Stimulated activated naive B cell treated with anti-CD40 and anti-IgM and Interleukin-4, amounts not matched to agents 10 μg/mL and 1 μg/mL and 100 μg/mL, for 72 hours (primary cell): ENCODE measurements at regions not wholly inside any gene's neighbourhood (a gene's known extent, or its start where the extent isn't known, plus 50 kb on each side); places are given as distances from the start of the nearest gene placed in this dataset.
"Not testable (repeated sequence)": the region's sequence is repeated elsewhere in the genome, so short reads cannot be mapped to it uniquely, and the experiment has no call there.

Experiments used
- ATAC-seq, 2 donors: fragments of 150-1000 bp; cut with Tn5 transposase; replicated peaks; 2 replicates each; pipeline ENCODE4 v1.10.0; 2021; ENCODE audit warnings: moderate library complexity in 1 of 2
- DNase-seq: peaks from one replicate; pipeline ENCODE4 v3.0.0; 2021
- H3K27ac Mint-ChIP-seq: one replicate; pipeline ENCODE4 v1.8.0; 2022; ENCODE audit warnings: mild to moderate bottlenecking, mixed read lengths
- H3K27me3 Mint-ChIP-seq, 2 donors: one replicate each; pipeline ENCODE4 v1.8.0; 2022; ENCODE audit warnings: mixed read lengths in 2 of 2
- H3K36me3 Mint-ChIP-seq, 2 donors: one replicate each; pipeline ENCODE4 v1.8.0; 2022; ENCODE audit warnings: mixed read lengths in 2 of 2, mild to moderate bottlenecking in 1 of 2
- H3K4me1 Mint-ChIP-seq, 2 donors: one replicate each; pipeline ENCODE4 v1.8.0; 2022; ENCODE audit warnings: mixed read lengths in 2 of 2, mild to moderate bottlenecking in 1 of 2
- H3K4me3 Mint-ChIP-seq, 2 donors: one replicate each; pipeline ENCODE4 v1.8.0; 2022; ENCODE audit warnings: mild to moderate bottlenecking in 2 of 2, mixed read lengths in 2 of 2, moderate library complexity in 1 of 2
- H3K9me3 Mint-ChIP-seq, 2 donors: one replicate each; pipeline ENCODE4 v1.8.0; 2022; ENCODE audit warnings: mixed read lengths in 2 of 2, mild to moderate bottlenecking in 1 of 2

GRCh38 chrX:86887341-86887740 is 630.3 kb upstream of the KLHL4 start:
- no peak overlapping the region for H3K4me3 Mint-ChIP-seq
- H3K36me3 Mint-ChIP-seq: no peaks in the 10 kb centered on the region
- DNase-seq: no peak
- no peaks in the 10 kb centered on the region for H3K9me3 Mint-ChIP-seq
- H3K4me1 Mint-ChIP-seq: no peaks in the 10 kb centered on the region
- ATAC-seq: no peak
- H3K27ac Mint-ChIP-seq: no peak overlapping the region
- no peaks in the 10 kb centered on the region for H3K27me3 Mint-ChIP-seq

DNA sequence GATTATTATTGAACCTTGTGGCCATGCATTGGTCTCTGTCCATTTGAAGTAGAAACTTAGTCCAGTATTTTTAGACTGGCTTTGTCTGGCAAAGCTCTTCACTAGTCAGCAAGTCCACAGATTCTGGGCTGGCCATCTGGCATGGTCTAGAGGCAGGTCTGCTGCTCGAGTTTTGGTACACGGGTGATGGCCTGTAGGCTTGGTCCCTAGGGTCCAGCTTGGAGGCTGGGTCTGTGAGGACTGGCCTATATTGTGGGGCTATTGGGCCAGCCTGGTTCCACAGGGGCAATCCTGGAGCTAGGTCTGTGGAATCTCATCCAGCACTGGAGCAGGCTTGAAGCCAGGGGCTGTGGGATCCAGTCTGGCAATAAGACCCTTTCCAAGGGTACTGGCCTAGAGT is 607.6 kb upstream of the KLHL4 start:
- H3K27me3 Mint-ChIP-seq: no peaks in the 10 kb centered on the region
- DNase-seq: no peak
- no peaks in the 10 kb centered on the region for H3K36me3 Mint-ChIP-seq
- H3K27ac Mint-ChIP-seq: no peak overlapping the region
- ATAC-seq: no peak
- H3K4me1 Mint-ChIP-seq: no peaks in the 10 kb centered on the region
- H3K9me3 Mint-ChIP-seq: no peaks in the 10 kb centered on the region
- no peak overlapping the region for H3K4me3 Mint-ChIP-seq

- no peaks in the 10 kb centered on the region for H3K4me1 Mint-ChIP-seq
- ATAC-seq (no peak), DNase-seq (no peak)
- no peak overlapping the region for H3K27ac Mint-ChIP-seq
- no peaks in the 10 kb centered on the region for H3K36me3 Mint-ChIP-seq
- no peaks in the 10 kb centered on the region for H3K9me3 Mint-ChIP-seq
- no peak overlapping the region for H3K4me3 Mint-ChIP-seq
- no peaks in the 10 kb centered on the region for H3K27me3 Mint-ChIP-seq
Measured at GRCh38 chrX:86910602-86911311, 606.8 kb upstream of the KLHL4 start.

- Mint-ChIP-seq H3K4me3 (no peak overlapping the region), H3K27ac (no peak overlapping the region), H3K9me3 (no peaks in the 10 kb centered on the region), H3K27me3 (no peaks in the 10 kb centered on the region), H3K36me3 (no peaks in the 10 kb centered on the region), H3K4me1 (no peaks in the 10 kb centered on the region)
- no peak for DNase-seq
- no peak for ATAC-seq
Measured at GRCh38 chrX:86914569-86914968, 603.0 kb upstream of the KLHL4 start.

DNA sequence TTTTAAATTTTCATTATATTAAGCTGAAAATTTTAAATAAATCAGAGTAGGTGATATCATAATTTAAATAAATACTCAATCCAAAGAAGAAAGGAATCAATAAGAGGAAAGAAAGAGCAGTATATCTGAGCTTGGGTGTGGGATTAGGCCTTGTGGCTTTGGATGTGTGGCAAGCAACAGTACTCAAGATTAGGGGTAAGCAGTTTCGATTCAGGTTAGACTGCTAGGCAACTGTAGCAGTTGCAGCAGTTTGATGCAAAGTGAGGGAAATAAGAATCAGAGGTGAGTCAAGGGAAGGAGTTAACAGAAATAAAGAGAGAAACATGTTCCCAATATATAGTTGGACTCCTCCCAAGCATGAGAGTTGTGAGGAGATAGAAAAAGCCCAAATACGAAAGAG is 599.6 kb upstream of the KLHL4 start:
- ATAC-seq (no peak), DNase-seq (no peak)
- no peak overlapping the region for H3K4me3 Mint-ChIP-seq
- no peaks in the 10 kb centered on the region for H3K36me3 Mint-ChIP-seq
- H3K9me3 Mint-ChIP-seq: no peaks in the 10 kb centered on the region
- no peak overlapping the region for H3K27ac Mint-ChIP-seq
- H3K4me1 Mint-ChIP-seq: no peaks in the 10 kb centered on the region
- no peaks in the 10 kb centered on the region for H3K27me3 Mint-ChIP-seq

DNA sequence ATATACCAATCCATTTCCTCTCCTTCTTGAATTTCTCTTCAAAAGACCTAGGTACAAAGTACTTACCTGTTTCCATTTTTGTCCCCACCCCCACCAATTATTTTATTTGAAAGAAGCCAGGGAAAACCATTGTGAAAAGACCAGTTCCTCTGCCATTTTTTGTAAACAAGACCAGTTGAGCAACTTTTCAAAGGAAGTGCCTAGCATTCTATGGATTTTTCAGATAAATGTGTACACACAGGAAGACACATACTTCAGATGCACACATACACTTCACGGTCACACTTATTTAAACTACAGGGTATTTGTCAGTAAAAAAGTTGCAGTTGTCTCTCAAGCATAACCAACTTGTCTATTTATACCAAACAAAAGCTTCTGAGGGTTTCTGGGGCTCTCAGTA is 587.2 kb upstream of the KLHL4 start:
- no peak overlapping the region for H3K27ac Mint-ChIP-seq
- DNase-seq (no peak), ATAC-seq (no peak)
- H3K4me1 Mint-ChIP-seq: no peaks in the 10 kb centered on the region
- peaks cover 0 to 6% of the 10 kb centered on the region in 2 donors for H3K9me3 Mint-ChIP-seq
- no peak overlapping the region for H3K4me3 Mint-ChIP-seq
- H3K36me3 Mint-ChIP-seq: no peaks in the 10 kb centered on the region
- no peaks in the 10 kb centered on the region for H3K27me3 Mint-ChIP-seq

- DNase-seq: no peak
- H3K36me3 Mint-ChIP-seq: no peaks in the 10 kb centered on the region
Measured at GRCh38 chrX:86935988-86936387, 581.6 kb upstream of the KLHL4 start.

DNA sequence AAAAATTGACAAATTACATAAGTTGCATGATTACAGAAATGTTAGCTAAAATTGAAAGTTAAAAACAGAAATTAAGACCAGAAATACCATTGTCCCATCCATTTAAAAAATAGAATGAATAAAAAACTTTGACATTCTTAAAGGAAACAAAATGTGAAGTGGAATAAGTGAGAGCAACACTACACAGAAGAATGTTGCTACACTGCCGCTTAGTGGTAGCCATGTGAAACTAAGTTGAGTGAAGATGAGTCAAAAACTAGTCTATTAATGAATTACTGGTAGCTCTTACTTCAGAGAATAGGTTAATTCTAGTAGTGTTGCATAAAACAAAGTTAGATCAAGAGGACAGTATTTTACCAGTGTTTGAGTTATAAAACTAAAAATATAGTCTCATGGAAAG is 571.0 kb upstream of the KLHL4 start:
- H3K4me3 Mint-ChIP-seq: no peak overlapping the region
- DNase-seq (no peak), ATAC-seq (peak in 1 of 2 donors; percentile 67)
- no peaks in the 10 kb centered on the region for H3K9me3 Mint-ChIP-seq
- no peak overlapping the region for H3K27ac Mint-ChIP-seq
- H3K36me3 Mint-ChIP-seq: no peaks in the 10 kb centered on the region
- H3K4me1 Mint-ChIP-seq: no peaks in the 10 kb centered on the region
- no peaks in the 10 kb centered on the region for H3K27me3 Mint-ChIP-seq

More at GRCh38 chrX:86935988-86936387, 581.6 kb upstream of the KLHL4 start:
- H3K4me1 Mint-ChIP-seq: no peaks in the 10 kb centered on the region
- ATAC-seq: no peak
- no peaks in the 10 kb centered on the region for H3K27me3 Mint-ChIP-seq
- no peak overlapping the region for H3K4me3 Mint-ChIP-seq
- H3K9me3 Mint-ChIP-seq: peaks cover 0 to 6% of the 10 kb centered on the region in 2 donors
- H3K27ac Mint-ChIP-seq: no peak overlapping the region

DNA sequence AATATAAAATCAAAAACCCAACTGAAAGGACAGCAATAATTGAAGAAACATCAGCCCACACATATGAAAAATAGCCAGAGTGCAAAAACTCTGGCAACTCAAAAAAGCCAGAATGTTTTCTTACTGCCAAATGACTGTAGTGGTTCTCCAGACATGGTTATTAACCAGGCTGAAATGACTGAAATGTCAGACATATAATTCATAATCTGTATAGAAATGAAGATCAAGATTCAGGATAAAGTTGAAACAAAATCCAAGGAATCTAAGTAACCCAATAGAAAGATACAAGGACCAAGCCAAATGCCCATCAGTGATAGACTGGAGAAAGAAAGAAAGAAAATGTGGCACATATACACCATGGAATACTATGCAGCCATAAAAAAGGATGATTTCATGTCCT is 553.3 kb upstream of the KLHL4 start:
- Mint-ChIP-seq H3K9me3 (peaks cover 0 to under 1% of the 10 kb centered on the region in 2 donors), H3K27me3 (no peaks in the 10 kb centered on the region), H3K36me3 (no peaks in the 10 kb centered on the region), H3K27ac (no peak overlapping the region), H3K4me1 (no peaks in the 10 kb centered on the region), H3K4me3 (no peak overlapping the region)
- ATAC-seq (no peak), DNase-seq (no peak)

DNA sequence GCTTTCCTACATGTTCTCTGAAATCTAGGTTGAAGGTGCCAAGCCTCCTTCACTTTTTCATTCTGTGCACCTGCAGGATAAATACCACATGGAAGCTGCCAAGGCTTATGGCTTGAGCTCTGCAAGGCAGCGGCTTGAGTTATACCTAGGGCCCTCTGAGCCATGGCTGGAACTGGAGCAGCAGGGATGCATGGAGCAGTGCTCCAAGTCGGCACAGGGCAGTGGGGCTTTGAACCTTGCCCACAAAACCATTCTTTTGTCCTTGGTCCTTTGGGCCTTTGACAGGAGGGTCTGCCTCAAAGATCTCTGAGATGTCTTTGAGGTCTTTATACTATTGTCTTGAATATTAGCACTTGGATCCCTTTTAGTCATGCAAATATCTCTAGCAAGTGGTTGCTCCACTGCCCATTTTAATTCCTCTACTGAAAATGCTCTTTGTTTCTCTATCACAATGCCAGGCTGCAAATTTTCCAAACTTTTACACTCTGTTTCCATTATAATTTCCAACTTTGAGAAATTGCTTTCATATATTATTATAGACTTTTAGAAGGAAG is 536.2 kb upstream of the KLHL4 start:
- DNase-seq (no peak), ATAC-seq (no peak)
- H3K27ac Mint-ChIP-seq: no peak overlapping the region
- H3K36me3 Mint-ChIP-seq: no peaks in the 10 kb centered on the region
- H3K27me3 Mint-ChIP-seq: no peaks in the 10 kb centered on the region
- H3K4me3 Mint-ChIP-seq: no peak overlapping the region
- no peaks in the 10 kb centered on the region for H3K4me1 Mint-ChIP-seq
- H3K9me3 Mint-ChIP-seq: peaks cover 5 to 6% of the 10 kb centered on the region in 2 donors

- not testable (repeated sequence) for H3K4me1 Mint-ChIP-seq, H3K27ac Mint-ChIP-seq, ATAC-seq, H3K27me3 Mint-ChIP-seq, H3K4me3 Mint-ChIP-seq, DNase-seq, H3K36me3 Mint-ChIP-seq
- peaks cover 6 to 10% of the 10 kb centered on the region in 2 donors for H3K9me3 Mint-ChIP-seq
Measured at GRCh38 chrX:86987351-86987750, 530.3 kb upstream of the KLHL4 start.

GRCh38 chrX:87003031-87003430 is 514.6 kb upstream of the KLHL4 start:
- Mint-ChIP-seq H3K27me3 (no peaks in the 10 kb centered on the region), H3K27ac (no peak overlapping the region), H3K4me3 (no peak overlapping the region), H3K36me3 (no peaks in the 10 kb centered on the region), H3K9me3 (peaks cover 1 to 6% of the 10 kb centered on the region in 2 donors), H3K4me1 (no peaks in the 10 kb centered on the region)
- DNase-seq: no peak
- ATAC-seq: no peak

DNA sequence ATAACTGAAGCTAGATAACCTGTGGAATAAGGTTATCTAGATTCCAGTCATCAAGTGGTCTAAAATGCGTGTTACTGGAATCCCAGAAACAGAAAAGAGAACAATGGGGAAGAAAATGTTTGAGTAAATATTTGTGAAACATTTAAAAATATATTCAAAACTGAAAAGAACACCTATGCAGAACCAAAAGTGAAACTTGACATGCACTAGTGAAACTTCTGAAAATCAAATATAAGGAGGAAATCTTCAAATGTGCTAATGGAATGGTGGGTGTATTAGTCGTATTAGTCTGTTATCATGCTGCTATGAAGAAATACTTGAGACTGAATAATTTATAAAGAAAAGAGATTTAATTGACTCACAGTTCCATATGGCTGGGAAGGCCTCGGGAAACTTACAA is 512.4 kb upstream of the KLHL4 start:
- Mint-ChIP-seq H3K36me3 (no peaks in the 10 kb centered on the region), H3K9me3 (no peaks in the 10 kb centered on the region), H3K27ac (no peak overlapping the region), H3K4me1 (no peaks in the 10 kb centered on the region), H3K27me3 (no peaks in the 10 kb centered on the region), H3K4me3 (no peak overlapping the region)
- DNase-seq (no peak), ATAC-seq (no peak)

DNA sequence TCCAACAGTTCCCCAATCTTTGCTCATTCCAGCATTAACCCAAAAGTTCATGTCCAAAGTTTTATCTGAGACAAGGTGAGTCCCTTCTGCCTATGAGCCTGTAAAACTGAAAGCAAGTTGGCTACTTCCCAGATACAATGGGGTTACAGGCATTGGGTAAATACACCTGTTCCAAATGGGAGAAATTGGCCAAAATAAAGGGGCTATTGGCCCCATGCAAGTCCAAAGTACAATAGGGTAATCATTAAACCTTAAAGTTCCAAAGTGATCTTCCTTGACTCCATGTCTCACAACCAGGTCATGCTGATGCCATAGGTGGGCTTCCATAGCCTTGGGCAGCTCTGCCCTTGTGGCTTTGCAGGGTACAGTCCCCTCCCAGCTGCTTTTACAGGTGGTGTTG is 511.7 kb upstream of the KLHL4 start:
- H3K4me3 Mint-ChIP-seq: no peak overlapping the region
- H3K36me3 Mint-ChIP-seq: no peaks in the 10 kb centered on the region
- no peak for ATAC-seq
- no peaks in the 10 kb centered on the region for H3K4me1 Mint-ChIP-seq
- H3K9me3 Mint-ChIP-seq: no peaks in the 10 kb centered on the region
- no peak for DNase-seq
- no peaks in the 10 kb centered on the region for H3K27me3 Mint-ChIP-seq
- H3K27ac Mint-ChIP-seq: no peak overlapping the region

DNA sequence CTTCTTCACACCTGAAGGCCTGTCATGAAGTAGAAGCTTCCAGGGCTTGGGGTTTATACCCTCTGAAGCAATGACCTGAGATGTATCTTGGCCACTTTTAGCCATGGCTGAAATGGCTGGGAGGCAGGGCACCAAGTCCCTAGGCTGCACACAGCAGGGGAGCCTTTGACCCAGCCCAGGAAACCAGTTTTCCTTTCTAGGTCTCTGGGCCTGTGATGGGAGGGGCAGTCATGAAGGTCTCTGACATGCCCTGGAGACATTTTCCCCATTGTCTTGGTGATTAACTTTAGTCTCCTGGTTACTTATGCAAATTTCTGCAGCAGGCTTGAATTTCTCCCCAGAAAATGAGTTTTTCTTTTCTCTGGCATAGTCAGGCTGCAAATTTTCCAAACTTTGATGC is 511.0 kb upstream of the KLHL4 start:
- Mint-ChIP-seq H3K9me3 (no peaks in the 10 kb centered on the region), H3K4me3 (no peak overlapping the region), H3K4me1 (no peaks in the 10 kb centered on the region), H3K36me3 (no peaks in the 10 kb centered on the region), H3K27ac (no peak overlapping the region), H3K27me3 (no peaks in the 10 kb centered on the region)
- DNase-seq: no peak
- ATAC-seq: no peak
